ENCODE measurements at regions not wholly inside any gene's neighbourhood (a gene's known extent, or its start where the extent isn't known, plus 50 kb on each side); places are given as distances from the start of the nearest gene placed in this dataset.

GRCh38 chr6:170097505-170098427 lies 193.1 kb downstream of the DLL1 start:
- WGBS, result 75% methylated on average over 17 of the region's 22 CpGs
- intact Hi-C loops (cut with DNase I), result no loop called here
- Histone ChIP-seq H3K4me1 (peaks cover 11 to 16% (median 13%) of the 10 kb centered on the region in 4 donors), H3K27me3 (no peaks in the 10 kb centered on the region), H3K9me3 (no peaks in the 10 kb centered on the region), H3K4me3 (no peak overlapping the region), H3K27ac (replicated peaks in 1 of 4) (no peak overlapping the region), H3K36me3 (no peaks in the 10 kb centered on the region)
- peak; percentile 39 for DNase-seq (ENCODE audit: extremely low spot score)
- TF ChIP-seq POLR2AphosphoS5 (IDR thresholded peaks at IDR 0.05), result no peak
- no peak for TF ChIP-seq POLR2A (IDR thresholded peaks at IDR 0.05; ENCODE audit: low read depth)
- TF ChIP-seq CTCF (IDR thresholded peaks at IDR 0.05), result no peak
- TF ChIP-seq EP300 (IDR thresholded peaks at IDR 0.05), result no peak

- H3K36me3 ChIP-seq, result no peaks in the 10 kb centered on the region
- peak overlapping the region in 1 of 4 donors; percentile 10 for H3K27ac ChIP-seq (replicated peaks in 1 of 4)
- TF ChIP-seq CTCF (IDR thresholded peaks at IDR 0.05) (no peak), POLR2A (IDR thresholded peaks at IDR 0.05; ENCODE audit: low read depth) (no peak), POLR2AphosphoS5 (IDR thresholded peaks at IDR 0.05) (no peak), EP300 (IDR thresholded peaks at IDR 0.05) (no peak)
- WGBS, result 55% methylated on average over 14 of the region's 22 CpGs
- peaks cover 11 to 16% (median 13%) of the 10 kb centered on the region in 4 donors for H3K4me1 ChIP-seq
- intact Hi-C loops (cut with DNase I), result no loop called here
- H3K9me3 ChIP-seq, result no peaks in the 10 kb centered on the region
- H3K27me3 ChIP-seq, result no peaks in the 10 kb centered on the region
- H3K4me3 ChIP-seq, result no peak overlapping the region
- DNase-seq (ENCODE audit: extremely low spot score), result no peak
Observed at GRCh38 chr6:170096803-170097504, 193.9 kb downstream of the DLL1 start.

- no peaks in the 10 kb centered on the region for H3K36me3 ChIP-seq
- H3K4me3 ChIP-seq, result no peak overlapping the region
- WGBS, result 68% methylated on average over 23 of the region's 23 CpGs
- intact Hi-C loops (cut with DNase I), result no loop called here
- H3K27me3 ChIP-seq, result no peaks in the 10 kb centered on the region
- no peak for TF ChIP-seq POLR2A (IDR thresholded peaks at IDR 0.05; ENCODE audit: low read depth)
- TF ChIP-seq CTCF (IDR thresholded peaks at IDR 0.05), result no peak
- no peak for TF ChIP-seq EP300 (IDR thresholded peaks at IDR 0.05)
- TF ChIP-seq POLR2AphosphoS5 (IDR thresholded peaks at IDR 0.05), result no peak
- no peaks in the 10 kb centered on the region for H3K9me3 ChIP-seq
- no peak for DNase-seq (ENCODE audit: extremely low spot score)
- H3K4me1 ChIP-seq, result peaks cover 11 to 16% (median 13%) of the 10 kb centered on the region in 4 donors
- H3K27ac ChIP-seq (replicated peaks in 1 of 4), result peak overlapping the region in 1 of 4 donors; percentile 10
Observed at GRCh38 chr6:170096191-170096802, 194.6 kb downstream of the DLL1 start.

- 81% methylated on average over 5 of the region's 21 CpGs for WGBS
- no peak overlapping the region for H3K27ac ChIP-seq (replicated peaks in 1 of 4)
- TF ChIP-seq CTCF (IDR thresholded peaks at IDR 0.05), result no peak
- no peak for TF ChIP-seq POLR2A (IDR thresholded peaks at IDR 0.05; ENCODE audit: low read depth)
- no peak for TF ChIP-seq POLR2AphosphoS5 (IDR thresholded peaks at IDR 0.05)
- no peak for TF ChIP-seq EP300 (IDR thresholded peaks at IDR 0.05)
- DNase-seq (ENCODE audit: extremely low spot score), result no peak
- intact Hi-C loops (cut with DNase I), result no loop called here
- H3K4me1 ChIP-seq, result peaks cover 11 to 16% (median 13%) of the 10 kb centered on the region in 4 donors
- H3K36me3 ChIP-seq, result no peaks in the 10 kb centered on the region
- H3K9me3 ChIP-seq, result no peaks in the 10 kb centered on the region
- no peaks in the 10 kb centered on the region for H3K27me3 ChIP-seq
- no peak overlapping the region for H3K4me3 ChIP-seq
Observed at GRCh38 chr6:170095273-170095981, 195.5 kb downstream of the DLL1 start.

Measured in esophagus muscularis mucosa (tissue), 4 donors.